ENCODE measurements at regions not wholly inside any gene's neighbourhood (a gene's known extent, or its start where the extent isn't known, plus 50 kb on each side); places are given as distances from the start of the nearest gene placed in this dataset.
A peak's percentile ranks its signal among the peaks of the same experiment; 100 is the strongest.

DNA sequence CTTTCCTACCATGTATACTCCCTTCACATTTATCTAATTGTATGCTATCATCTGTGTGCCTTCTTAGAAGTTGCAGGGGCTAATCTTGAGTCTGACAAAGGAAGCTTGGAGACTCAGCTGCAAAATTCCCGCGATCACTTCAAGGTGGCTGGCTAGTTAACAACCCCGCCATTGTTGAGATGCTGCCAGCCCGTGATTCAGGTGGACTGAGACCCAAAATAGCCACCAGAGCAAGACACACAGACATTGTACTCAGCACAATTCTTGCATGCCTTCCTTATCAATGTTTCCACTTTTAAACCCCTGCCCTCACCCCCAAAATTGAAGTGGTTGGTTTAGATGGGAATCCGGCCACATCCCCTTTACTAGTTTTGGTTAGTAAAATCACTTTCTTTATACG lies 225.8 kb upstream of the ZNF717 start:
- DNase-seq = no peak

DNA sequence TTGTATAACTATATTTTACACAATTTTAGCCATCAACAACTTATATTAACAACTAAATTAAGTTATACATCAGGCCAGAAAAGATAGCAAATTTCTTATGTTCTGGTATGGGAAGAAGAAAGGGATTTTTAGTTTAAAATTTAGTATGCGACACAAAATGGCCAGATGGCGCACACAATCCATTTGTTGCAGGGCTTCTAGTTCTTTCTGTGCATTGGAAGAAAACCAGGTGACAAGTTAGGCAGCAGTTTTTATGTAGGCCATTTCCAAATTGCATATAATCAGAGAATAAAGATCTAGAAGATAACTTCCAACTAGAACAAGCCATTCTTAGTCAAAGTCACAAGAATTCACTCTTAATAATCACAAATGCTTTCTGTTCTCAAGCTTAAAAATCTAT lies 230.1 kb upstream of the ZNF717 start:
- no peak for DNase-seq

DNA sequence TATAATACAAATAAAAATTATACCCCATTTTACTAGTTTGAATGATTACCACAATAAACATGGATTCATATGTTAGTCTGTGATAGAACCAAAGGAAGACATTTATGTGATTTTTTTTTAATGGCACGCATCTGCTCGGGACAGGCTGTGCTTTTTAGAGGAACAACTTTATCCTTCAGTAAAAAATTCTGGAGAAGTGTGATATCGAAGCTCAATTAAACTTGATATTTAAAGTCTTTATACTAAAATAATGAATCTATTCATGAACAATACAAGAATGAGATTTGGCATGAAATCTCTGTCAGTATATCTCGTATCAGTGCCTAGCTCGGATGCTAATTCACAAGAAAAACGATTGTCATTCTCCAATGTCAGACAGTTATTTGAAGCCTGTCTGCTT lies 230.8 kb upstream of the ZNF717 start:
- DNase-seq = no peak

DNA sequence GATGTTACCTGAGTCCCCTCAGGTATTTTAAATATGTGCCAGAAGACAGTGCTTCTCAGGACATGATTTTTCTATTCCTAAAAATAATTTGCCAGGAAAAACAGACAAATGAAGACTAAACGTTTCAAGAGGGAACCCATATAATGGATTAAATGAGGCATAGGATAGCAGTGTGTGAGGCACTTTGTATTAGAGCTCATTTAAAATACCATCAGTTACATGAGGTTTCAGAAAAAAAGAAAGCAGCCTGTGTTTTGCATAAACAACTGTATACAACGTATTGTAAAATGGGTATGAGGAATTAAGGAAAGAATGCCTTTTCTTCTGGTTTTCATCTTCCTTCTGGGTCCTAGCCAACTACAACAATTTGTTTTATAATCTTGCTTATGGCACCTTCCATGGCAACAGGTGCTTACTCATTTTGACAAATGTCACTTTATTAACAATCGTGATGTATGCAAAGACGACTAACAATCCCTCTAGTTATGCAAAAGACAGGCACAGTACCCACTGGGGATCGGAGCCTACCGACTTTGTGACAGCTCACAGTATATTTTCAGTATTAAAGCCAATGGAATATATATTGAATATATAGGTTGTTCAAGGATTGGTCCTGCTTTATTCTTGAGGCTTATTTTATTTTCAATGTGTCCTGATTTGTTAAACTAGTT lies 231.6 kb upstream of the ZNF717 start:
- no peak for DNase-seq

DNA sequence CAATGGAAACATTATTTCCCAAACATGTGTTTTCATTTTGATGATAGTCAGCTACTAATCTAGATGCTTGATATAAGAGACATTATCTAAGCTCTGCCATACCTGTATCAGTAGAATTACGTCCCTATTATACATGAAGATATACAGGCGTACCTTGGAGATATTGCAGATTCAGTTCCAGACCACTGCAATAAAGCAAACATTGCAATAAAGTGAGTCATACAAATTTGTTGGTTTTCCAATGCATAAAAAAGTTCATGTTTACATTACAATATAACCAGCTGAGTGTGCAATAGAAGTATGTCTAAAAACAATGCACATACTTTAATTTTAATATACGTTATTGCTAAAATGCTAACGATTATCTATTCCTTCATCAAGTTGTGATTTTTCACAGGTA lies 236.0 kb upstream of the ZNF717 start:
- no peak for DNase-seq

DNA sequence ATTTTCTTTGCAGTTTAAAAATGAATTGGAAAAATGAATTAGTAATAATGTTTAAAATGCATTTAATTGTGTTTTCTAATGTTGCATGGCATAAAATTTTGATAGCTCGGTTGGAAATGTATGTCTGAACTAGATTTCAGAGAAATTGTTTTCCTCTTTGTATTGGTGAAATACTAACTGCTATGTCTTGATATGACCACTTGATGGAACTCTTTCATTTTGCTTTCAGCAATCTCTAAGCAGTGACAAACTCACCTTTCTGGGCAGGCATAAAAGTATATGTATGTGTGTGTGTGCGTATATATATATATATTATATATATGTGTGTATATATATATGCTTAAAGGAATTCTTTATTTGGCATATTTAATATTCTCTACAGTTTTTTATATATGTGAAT lies 239.3 kb upstream of the ZNF717 start:
- no peak for DNase-seq

DNA sequence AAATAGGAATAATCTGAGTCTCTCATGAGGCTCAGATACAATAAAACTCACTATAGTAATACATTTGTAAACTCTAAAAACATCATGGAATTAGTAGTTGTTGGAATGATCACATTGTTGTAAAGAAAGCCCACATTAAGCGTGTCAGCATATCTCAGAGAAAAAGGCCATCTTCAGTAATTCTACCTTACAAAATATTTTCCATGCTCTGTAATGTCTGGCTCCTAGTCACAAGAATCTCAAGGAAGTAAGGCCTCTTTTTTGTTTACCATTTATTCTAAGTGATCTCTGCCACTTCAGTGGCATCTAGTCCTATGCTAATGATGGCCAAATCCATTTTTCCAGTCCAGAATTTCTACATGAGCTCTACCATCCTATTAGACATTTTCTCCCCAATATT lies 240.2 kb upstream of the ZNF717 start:
- DNase-seq = no peak

DNA sequence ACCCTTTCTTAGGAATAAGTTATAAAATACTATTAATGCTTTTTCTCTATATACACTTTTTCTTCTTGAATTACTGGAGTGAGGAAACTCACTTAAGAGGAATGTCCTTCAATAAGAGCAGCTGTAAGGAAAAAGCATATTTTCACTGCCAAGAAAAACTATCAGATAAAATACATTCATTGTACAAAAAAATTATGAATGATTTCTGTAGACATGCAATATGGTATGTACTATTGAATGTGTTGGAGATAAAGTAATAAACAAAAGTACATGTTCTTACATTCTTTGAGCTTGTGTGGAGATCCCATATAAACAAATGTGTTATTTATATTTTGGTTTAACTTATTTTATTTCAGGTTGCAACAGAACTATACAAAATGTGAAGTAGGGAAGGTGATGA lies 241.0 kb upstream of the ZNF717 start:
- DNase-seq = no peak

DNA sequence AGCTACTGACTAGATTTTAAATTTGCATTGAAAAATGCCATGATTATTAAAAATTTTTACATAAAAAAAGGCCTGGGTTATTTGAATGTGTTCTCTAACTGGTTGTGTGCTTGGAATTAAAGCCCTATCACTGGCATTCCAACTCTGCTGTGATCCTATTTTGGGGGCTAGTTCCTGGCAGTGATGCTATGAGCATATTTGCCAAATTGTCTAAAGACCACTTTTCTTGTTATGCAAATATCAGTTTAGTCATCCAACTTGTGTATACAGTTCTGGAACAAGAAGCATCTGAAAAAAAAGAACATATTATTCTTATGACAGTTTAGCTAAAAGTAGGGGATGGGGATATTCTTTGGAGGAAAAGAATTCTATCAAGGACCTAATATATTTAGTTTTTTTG lies 243.4 kb upstream of the ZNF717 start:
- no peak for DNase-seq

DNA sequence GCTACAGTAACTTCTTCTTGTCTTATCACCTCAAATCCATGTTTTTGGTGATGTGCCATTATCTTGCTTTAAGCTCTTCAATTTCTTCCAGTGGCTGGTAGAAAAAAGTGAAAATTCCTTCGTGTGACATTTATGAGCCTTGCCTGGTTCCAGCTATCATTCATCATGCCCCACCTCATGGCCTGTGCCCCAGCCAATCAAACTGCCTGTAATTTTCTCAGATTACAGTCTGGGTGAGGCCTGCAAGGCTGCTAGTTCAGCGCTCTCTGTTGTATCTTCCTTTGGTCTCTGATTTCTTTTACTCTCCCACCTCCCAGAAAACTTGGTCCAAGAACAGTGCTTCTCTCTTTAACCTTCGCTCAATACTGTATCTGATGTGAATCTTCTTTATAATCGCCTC lies 249.3 kb upstream of the ZNF717 start:
- no peak for DNase-seq

DNA sequence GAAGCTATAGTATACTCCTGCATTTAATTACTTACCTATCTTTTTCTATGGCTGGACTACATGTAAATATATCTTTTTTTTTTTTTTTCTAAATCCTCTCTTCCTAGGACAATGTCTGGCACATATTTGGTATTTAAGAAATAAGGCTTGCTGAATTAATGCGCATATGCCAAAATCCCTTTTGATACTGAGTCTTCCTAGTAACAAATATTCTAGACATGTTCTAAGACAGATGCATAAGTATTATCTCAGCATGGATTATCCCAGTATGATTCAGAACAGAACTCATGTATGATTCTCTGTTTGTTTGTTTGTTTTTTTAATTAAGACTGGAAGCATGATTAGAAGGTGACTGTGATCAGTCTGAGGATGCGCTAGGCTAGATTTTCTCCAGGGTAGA lies 249.8 kb upstream of the ZNF717 start:
- DNase-seq = no peak

DNA sequence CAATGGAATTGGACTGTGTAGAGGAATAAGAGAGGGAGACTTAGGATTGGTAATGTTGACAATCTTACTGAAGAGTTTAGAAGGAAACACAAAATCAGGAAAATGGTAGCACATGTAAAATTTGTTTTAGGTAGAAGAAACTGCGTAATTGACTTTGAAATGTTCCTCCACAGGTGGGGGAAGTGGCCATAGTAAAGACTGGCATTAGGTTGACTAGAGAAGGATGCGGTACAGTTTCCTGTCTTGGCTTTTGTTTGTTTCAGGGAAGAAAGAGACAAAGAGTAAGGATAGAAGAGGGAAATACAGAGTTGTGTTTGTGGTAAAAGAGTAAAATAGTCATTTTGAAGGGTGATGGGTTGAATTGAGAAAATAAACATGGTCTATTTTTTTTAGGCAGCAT lies 253.6 kb upstream of the ZNF717 start:
- no peak for DNase-seq

DNA sequence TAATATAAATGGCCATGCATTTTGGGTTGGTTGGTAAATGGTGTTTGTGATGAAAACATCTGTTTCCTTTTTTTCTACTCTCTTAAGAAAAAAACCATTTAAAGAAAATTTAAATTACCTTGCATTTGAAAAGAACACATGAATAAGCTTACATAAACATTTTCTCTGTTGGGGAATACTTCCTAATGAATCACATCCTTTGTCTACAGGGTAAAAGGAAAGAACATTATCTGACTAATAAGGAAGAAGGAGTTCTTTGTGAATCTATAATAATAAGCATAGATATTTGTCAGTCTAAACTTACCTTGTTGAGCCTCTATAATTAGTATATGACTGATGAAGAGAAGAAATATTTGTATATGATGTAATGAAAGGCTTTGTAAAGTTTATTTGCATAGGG lies 254.1 kb upstream of the ZNF717 start:
- DNase-seq = no peak

DNA sequence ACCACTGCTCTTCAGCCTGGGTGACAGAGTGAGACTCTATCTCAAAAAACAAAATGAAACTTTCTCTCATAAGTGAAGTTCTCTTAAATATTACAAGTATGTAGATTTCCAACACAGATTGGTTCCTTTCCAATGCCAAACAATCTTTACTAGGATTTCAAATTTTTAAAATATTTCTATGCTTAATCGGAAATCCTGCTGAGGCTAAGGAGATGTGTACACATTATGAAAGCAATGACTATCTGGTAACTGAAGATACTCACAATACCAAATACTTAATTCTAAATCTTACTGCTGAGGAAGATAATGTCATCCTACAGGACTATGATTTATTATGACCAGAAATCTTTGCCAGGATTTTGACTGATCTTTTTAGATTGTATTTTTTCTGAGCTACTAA lies 255.6 kb upstream of the ZNF717 start:
- peak; percentile 23 for DNase-seq

DNA sequence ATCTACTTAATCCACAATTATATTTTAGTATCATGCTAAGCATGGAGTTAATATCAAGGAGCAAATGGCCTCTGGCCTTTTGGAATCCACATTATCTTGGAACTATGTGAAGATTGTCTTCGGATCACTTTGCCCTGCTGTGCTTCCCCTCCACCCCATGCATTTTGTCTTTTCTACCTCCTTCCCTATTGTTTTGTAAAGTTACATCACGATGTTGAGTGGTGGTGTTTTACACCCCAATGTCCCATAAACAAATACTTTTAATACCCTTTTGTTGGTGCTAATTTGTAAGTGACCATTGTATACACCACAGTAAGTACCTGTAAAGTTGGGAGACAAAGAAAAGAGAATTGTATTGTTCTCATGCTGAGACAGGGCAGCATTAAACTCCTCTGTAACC lies 258.4 kb upstream of the ZNF717 start:
- DNase-seq = no peak

DNA sequence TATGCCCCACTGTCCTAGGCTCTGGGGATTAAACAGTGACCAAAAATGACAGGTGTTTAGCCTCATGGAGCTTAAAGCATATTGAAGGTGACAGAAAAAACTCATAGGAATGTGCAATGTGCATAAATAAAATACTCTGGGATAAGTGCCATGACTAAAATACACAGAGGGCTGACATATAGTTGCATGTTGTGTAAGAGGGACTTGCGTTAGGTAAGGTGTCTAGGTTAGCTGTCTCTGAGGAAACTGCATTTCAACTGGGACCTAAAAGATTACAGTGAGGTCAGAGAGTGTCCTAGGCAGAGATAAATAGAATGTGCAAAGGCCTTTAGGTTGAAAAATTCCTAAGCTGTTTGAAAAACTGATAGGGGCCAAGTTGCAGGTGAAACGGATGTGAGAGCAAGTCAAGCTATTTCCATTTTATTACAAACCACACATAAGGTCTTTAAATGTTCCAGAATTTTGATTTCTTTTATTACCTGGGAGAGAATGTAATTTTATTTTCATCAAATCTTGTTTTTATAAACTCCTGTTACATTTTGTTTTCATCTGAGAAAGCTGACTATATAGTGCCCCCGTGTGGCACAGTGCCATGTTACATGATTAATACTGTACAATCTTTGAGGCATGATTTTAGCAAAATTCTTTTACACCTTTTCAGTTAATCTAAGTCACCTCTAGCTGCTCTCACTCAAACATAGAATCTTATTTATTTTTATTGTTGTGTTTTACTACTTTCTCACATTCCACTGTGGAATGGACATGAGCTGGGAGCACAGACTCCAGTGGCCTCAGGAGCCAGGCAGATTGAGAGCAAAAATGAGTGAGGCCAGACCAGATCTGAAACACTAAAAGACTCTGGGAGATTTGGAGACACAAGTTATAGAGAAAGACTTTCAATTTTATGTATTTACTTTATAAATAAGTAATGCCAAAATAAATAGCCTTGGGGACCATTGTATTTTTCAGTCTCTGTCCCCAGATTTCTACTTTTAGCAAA lies 259.6 kb upstream of the ZNF717 start:
- no peak for DNase-seq

DNA sequence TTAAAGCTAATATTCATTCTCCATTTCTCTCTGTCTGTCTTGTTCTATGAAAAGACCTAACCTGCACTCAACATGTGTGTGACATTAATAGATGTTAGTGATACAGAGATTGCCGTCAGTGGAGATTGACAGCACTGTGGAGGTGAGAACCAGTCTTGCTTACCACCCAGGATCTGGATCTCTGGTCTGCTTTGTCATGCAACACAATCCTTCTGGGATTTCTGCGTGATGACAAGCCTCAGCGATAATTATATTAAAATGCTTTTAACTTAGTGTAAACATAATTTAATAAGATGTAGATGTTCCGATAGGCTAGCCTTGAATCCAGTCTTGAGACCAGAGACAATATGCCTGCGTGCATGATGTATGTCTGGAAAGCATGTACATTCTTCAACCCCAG lies 262.0 kb upstream of the ZNF717 start:
- DNase-seq = no peak

DNA sequence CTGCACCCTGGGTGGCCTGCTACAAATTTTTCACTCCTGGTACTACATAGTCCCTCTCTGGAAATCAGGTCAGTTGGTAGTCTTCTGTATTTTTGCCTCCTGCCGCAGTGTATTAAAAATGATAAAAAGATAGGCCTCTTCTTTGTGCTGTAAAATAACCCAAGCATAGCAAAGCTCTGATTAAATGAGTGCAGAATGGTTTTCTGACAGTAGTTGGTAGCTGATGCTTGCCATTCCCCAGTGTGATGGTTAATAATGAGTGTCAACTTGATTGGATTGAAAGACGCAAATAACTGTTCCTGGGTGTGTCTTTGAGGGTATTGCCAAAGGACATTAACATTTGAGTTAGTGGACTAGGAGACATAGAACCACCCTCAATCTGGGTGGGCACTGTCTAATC lies 264.4 kb upstream of the ZNF717 start:
- DNase-seq = no peak

DNA sequence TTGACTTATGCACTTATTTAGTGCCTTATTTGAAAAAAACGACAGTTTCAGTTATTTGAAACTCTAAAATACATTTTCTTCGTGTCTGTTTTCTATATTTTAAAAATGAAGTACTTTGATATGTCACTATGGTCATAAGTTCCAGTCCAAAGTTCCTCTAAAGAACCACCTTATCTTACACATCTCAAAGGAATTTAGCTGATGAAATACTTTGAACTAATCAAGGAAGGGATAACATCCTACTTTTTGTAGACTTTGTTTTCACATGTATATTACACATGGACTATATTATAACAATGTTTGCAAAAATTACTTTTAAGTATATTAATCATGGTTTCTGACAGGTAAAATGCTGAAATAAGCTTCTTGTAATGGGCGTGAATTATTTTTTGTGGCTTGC lies 265.8 kb upstream of the ZNF717 start:
- no peak for DNase-seq

DNA sequence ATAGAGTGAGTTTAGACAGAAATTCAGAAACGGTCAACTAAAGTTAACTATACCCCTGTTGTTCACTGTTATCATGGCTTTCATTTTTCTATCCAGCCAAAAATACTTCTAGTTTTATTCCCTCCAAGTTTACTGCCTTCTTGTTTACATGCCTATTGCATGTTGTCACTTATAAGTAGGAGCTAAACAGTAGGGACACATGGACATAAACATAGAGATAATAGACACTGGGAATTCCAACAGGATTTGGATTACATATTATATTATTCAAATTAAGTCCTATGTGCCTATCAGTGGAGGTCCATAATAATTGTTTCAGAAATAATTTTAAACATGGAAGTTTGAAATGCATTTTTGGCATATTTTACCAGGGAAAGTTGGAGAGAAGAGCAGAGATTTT lies 269.1 kb upstream of the ZNF717 start:
- DNase-seq = no peak

DNA sequence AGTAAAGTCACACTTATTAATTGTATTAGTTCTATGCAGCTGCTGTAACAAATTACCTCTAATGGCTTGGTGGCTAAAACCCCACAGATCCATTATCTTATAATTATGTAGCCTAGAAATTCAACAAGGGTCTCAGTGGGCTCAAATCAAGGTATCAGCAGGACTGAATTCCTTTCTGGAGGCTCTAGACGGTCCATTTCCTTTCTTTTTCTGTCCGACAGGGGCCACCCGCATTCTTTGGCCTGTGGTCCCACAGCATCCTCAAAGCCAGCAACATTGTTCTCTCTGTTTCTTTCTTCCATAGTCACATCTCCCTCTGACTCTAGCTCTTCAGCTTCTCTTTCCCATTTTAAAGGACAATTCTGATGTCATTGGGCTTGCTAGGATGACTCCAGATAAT lies 276.3 kb upstream of the ZNF717 start:
- DNase-seq = no peak

DNA sequence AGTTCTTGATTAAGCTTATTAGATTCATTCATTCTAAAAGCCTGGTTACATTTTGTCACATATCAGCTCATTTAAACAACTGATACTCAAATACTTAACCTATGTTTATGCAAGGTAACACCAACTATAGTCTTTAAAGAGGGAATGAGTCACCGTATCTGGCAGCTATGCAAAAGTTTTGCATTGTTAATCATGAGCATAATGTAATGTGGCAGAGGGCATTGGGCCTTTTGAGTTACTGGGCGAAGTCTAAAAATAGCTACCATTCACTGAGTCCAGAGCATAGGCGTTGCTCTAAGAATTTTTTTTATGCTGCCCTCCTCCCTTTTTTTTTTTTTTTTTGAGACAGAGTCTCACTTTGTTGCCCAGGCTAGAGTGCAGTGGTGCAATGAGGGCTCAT lies 277.7 kb upstream of the ZNF717 start:
- peak; percentile 45 for DNase-seq

DNA sequence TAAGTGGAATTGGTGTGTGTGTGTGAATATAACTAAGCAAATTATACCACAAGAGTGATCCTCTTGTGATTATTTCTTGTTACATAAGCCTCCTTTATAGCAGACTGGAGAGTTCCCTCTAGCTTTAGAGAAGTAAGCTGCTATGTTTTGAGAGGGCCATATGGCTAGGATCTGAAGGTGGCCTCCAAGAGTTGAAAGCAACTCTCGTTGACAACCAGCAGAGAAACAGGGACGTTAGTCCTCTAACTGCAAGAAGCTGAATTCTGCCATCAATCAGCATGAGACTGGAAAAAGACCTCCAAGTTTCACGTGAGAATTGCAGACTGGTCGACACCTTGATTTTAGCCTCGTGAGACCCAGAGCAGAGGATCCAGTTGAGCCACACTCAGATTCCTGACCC lies 278.5 kb upstream of the ZNF717 start:
- no peak for DNase-seq

DNA sequence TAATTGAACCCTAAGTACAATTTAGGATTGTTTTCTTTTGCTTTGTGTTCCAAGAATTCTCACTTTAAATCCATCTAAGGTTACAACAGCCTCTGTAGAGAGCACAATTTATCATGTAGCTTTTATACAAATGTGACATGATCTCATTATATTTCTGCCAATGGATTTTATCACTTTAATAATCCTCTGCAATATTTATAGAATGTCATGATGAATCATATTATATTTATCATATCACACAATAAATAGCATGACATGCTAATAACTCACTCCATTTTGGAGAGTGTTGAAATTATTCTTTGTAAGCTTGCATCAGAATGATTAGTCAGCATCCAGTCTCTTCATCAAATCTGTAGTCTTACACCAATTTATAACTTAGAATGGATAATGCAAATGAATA lies 280.6 kb upstream of the ZNF717 start:
- DNase-seq = peak; percentile 17

DNA sequence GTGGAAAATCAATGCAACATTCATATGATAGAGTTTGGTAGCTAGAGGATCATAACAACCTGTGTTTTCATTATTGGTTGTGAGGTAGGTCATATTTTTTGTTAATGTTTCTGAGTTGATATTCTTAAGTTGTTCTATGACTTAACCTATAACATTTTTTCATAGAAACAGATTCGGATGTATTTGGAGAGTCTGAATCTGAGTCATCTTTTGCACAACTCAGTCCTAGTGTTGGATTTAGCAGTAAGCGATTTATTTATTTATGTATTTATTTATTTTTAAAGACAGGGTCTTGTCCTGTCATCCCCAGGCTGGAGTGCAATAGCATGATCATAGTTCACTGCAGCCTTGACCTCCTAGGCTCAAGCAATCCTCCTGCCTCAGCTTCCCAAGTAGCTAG lies 292.8 kb upstream of the ZNF717 start:
- no peak for DNase-seq
